GM19025 (cell line): ENCODE measurements at regions not wholly inside any gene's neighbourhood (a gene's known extent, or its start where the extent isn't known, plus 50 kb on each side); places are given as distances from the start of the nearest gene placed in this dataset.
"Not testable (repeated sequence)": the region's sequence is repeated elsewhere in the genome, so short reads cannot be mapped to it uniquely, and the experiment has no call there.

Experiments used
- ATAC-seq: cut with Tn5 transposase; IDR thresholded peaks from one replicate; pipeline ENCODE4 v1.9.1; 2021; ENCODE audit warnings: mild to moderate bottlenecking, low read depth, moderate library complexity; ENCODE audit not compliant: unreplicated experiment

GRCh38 chr6:11428371-11428770 lies 109.2 kb upstream of the TMEM170B start:
- no peak for ATAC-seq

- ATAC-seq, result no peak
Observed at GRCh38 chr6:11427723-11428245, 109.8 kb upstream of the TMEM170B start.

- ATAC-seq, result no peak
Observed at GRCh38 chr6:11427091-11427722, 110.3 kb upstream of the TMEM170B start.

- no peak for ATAC-seq
Observed at GRCh38 chr6:11426571-11426970, 111.0 kb upstream of the TMEM170B start.

GRCh38 chr6:11425876-11426275 lies 111.7 kb upstream of the TMEM170B start:
- no peak for ATAC-seq

GRCh38 chr6:11425431-11425871 lies 112.1 kb upstream of the TMEM170B start:
- ATAC-seq, result no peak

- no peak for ATAC-seq
Observed at GRCh38 chr6:11424395-11425034, 113.0 kb upstream of the TMEM170B start.

- no peak for ATAC-seq
Observed at GRCh38 chr6:11423667-11424066, 113.9 kb upstream of the TMEM170B start.

- no peak for ATAC-seq
Observed at GRCh38 chr6:11423072-11423471, 114.5 kb upstream of the TMEM170B start.

- no peak for ATAC-seq
Observed at GRCh38 chr6:11419763-11420453, 117.6 kb upstream of the TMEM170B start.

GRCh38 chr6:11418290-11418905 lies 119.2 kb upstream of the TMEM170B start:
- ATAC-seq, result no peak

- ATAC-seq, result no peak
Observed at GRCh38 chr6:11416936-11417576, 120.5 kb upstream of the TMEM170B start.

GRCh38 chr6:11416099-11416935 lies 121.2 kb upstream of the TMEM170B start:
- ATAC-seq, result not testable (repeated sequence)

- ATAC-seq, result no peak
Observed at GRCh38 chr6:11415557-11415956, 122.0 kb upstream of the TMEM170B start.

- peak; percentile 57 for ATAC-seq
Observed at GRCh38 chr6:11414176-11414963, 123.2 kb upstream of the TMEM170B start.

GRCh38 chr6:11413728-11414127 lies 123.8 kb upstream of the TMEM170B start:
- ATAC-seq, result no peak

- ATAC-seq, result no peak
Observed at GRCh38 chr6:11413117-11413687, 124.3 kb upstream of the TMEM170B start.

GRCh38 chr6:11412616-11413015 lies 124.9 kb upstream of the TMEM170B start:
- ATAC-seq, result no peak

- no peak for ATAC-seq
Observed at GRCh38 chr6:11412011-11412424, 125.5 kb upstream of the TMEM170B start.
